Activated T-helper 1 cell treated with anti-CD3 and anti-CD28 coated beads, Interleukin-12 subunit alpha, Interleukin-12 subunit beta, Interleukin-2, Interleukin-4 antibody, amounts not matched to agents 30 ng/mL and 10 ng/mL and 1 ng/mL, durations not matched to agents 14 hours and 24 hours and 36 hours (primary cell): ENCODE measurements at regions not wholly inside any gene's neighbourhood (a gene's known extent, or its start where the extent isn't known, plus 50 kb on each side); places are given as distances from the start of the nearest gene placed in this dataset.

Experiments
- DNase-seq: peaks from one replicate; pipeline ENCODE4 v3.0.0; 2021; ENCODE audit warnings: low spot score
- H3K27ac Mint-ChIP-seq: one replicate; pipeline ENCODE4 v1.8.0; 2021; ENCODE audit warnings: mild to moderate bottlenecking, mixed read lengths
- H3K27me3 Mint-ChIP-seq: one replicate; pipeline ENCODE4 v1.8.0; 2022; ENCODE audit warnings: mild to moderate bottlenecking, moderate library complexity, mixed read lengths; ENCODE audit not compliant: insufficient read depth
- H3K36me3 Mint-ChIP-seq: one replicate; pipeline ENCODE4 v1.8.0; 2021; ENCODE audit warnings: low read depth, mixed read lengths
- H3K4me1 Mint-ChIP-seq: one replicate; pipeline ENCODE4 v1.8.0; 2021; ENCODE audit warnings: low read depth, mixed read lengths
- H3K4me3 Mint-ChIP-seq: one replicate; pipeline ENCODE4 v1.8.0; 2021; ENCODE audit warnings: mild to moderate bottlenecking, moderate library complexity, mixed read lengths
- H3K9me3 Mint-ChIP-seq: one replicate; pipeline ENCODE4 v1.8.0; 2021; ENCODE audit warnings: mixed read lengths
- intact Hi-C: fragments of 100-400 bp; cut with micrococcal nuclease; formaldehyde crosslinking; loops from one replicate; pipeline ENCODE4 v1.15.1; 2024

GRCh38 chr10:69750011-69750373 is 51.7 kb upstream of the COL13A1 start:
- no peaks in the 10 kb centered on the region for H3K9me3 Mint-ChIP-seq
- no peak overlapping the region for H3K4me3 Mint-ChIP-seq
- DNase-seq, result no peak
- H3K27ac Mint-ChIP-seq, result no peak overlapping the region
- intact Hi-C loops, result no loop called here
- H3K36me3 Mint-ChIP-seq, result no peaks in the 10 kb centered on the region
- H3K4me1 Mint-ChIP-seq, result no peaks in the 10 kb centered on the region
- peaks cover 26% of the 10 kb centered on the region for H3K27me3 Mint-ChIP-seq

- Mint-ChIP-seq H3K9me3 (no peaks in the 10 kb centered on the region), H3K4me3 (no peak overlapping the region), H3K27ac (no peak overlapping the region), H3K27me3 (peaks cover 24% of the 10 kb centered on the region), H3K4me1 (no peaks in the 10 kb centered on the region), H3K36me3 (no peaks in the 10 kb centered on the region)
- intact Hi-C loops, result no loop called here
- DNase-seq, result no peak
Measured at GRCh38 chr10:69750725-69751124, 51.0 kb upstream of the COL13A1 start.

- intact Hi-C loops, result no loop called here
- Mint-ChIP-seq H3K9me3 (no peaks in the 10 kb centered on the region), H3K27ac (no peak overlapping the region), H3K4me3 (no peak overlapping the region), H3K27me3 (peaks cover 21% of the 10 kb centered on the region), H3K4me1 (no peaks in the 10 kb centered on the region), H3K36me3 (no peaks in the 10 kb centered on the region)
- DNase-seq, result no peak
Measured at GRCh38 chr10:69751214-69751613, 50.5 kb upstream of the COL13A1 start.
